ENCODE measurements at regions not wholly inside any gene's neighbourhood (a gene's known extent, or its start where the extent isn't known, plus 50 kb on each side); places are given as distances from the start of the nearest gene placed in this dataset.

DNA sequence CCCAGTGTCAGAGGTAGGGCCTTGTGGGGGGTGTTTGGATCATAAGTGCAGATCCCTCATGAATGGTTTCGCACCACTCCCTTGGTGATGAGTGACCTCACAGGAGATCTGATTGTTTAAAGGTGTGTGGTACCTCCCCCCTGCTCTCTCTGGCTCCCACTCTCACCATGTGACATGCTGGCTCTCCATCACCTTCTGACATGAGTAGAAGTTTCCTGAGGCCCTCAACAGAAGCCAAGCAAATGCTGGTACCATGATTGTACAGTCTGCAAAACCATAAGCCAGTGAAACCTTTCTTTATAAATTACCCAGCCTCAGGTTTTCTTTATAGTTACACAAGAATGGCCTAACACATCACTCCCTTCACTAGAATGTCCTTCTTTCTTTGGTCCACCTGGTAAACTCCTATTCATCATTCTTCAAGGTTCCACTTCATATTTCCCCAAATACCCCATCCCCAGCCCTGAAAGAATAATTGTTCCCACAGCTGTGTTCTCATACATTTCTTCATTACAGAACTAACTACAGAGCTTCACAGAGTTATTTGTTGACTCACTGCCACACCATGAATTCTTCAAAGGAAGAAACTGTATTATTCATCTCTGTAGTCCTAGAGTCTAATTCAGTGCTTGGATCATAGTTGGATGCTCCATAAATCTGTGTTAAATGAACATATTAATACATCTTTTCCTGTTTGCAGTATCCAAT, 81.2 kb upstream of the STK17B start:
- H3K4ac ChIP-seq (ENCODE audit: low read depth, low read length) = no peak overlapping the region
- Mint-ChIP-seq H3K9me3 (no peaks in the 10 kb centered on the region), H3K27ac (no peak overlapping the region; a peak in 1 of 7 replicates), H3K4me1 (no peaks in the 10 kb centered on the region), H3K27me3 (ENCODE audit: low read depth) (no peaks in the 10 kb centered on the region), H3K36me3 (ENCODE audit: insufficient read depth in 1 of 3, low read depth in 3 of 3) (peaks cover 0 to 2% (median 0%) of the 10 kb centered on the region in 3 experiments; a peak in 2 of 7 replicates), H3K4me3 (no peak overlapping the region)
- H3K18ac ChIP-seq (ENCODE audit: insufficient read length, low read depth, low read length) = no peak overlapping the region
- H3K27me3 ChIP-seq (ENCODE audit: insufficient read depth, low read length) = no peaks in the 10 kb centered on the region
- no peak overlapping the region for H2AK5ac ChIP-seq (ENCODE audit: insufficient read length, low read length)
- no peak overlapping the region for H3K14ac ChIP-seq (ENCODE audit: insufficient read depth, low read length)
- WGBS (ENCODE audit: extremely low coverage, insufficient read length, low lambda C conversion rate) = no CpG with 5 or more reads among the region's 1 CpG
- H4K5ac ChIP-seq (ENCODE audit: insufficient read length, low read depth, low read length) = no peak overlapping the region
- no peak overlapping the region for H3K56ac ChIP-seq (ENCODE audit: insufficient read length, low read depth, low read length)
- no peak overlapping the region for H3K9ac ChIP-seq (ENCODE audit: extremely low read depth, insufficient read length, low read length)
- no peak overlapping the region for H2BK12ac ChIP-seq (ENCODE audit: insufficient read length, low read depth, low read length)
- H2AFZ ChIP-seq (ENCODE audit: low read length) = no peak overlapping the region
- H3K27ac ChIP-seq (ENCODE audit: insufficient read length, low read depth, low read length) = no peak overlapping the region
- H2BK15ac ChIP-seq (ENCODE audit: low read depth, low read length) = no peak overlapping the region
- H3K79me1 ChIP-seq (ENCODE audit: insufficient read depth, low read depth, low read length, poor library complexity, severe bottlenecking) = no peaks in the 10 kb centered on the region
- no peak overlapping the region for H3K4me2 ChIP-seq (ENCODE audit: insufficient read depth, insufficient read length, low read length)
- no peak overlapping the region for H4K8ac ChIP-seq (replicated peaks; ENCODE audit: insufficient read length, low read depth, low read length)
- TF ChIP-seq CTCF (conservative IDR thresholded peaks at IDR 0.05) = no peak
- H4K20me1 ChIP-seq (ENCODE audit: control insufficient read depth, insufficient read depth, insufficient read length) = no peaks in the 10 kb centered on the region
- no peak overlapping the region for H3K23ac ChIP-seq (ENCODE audit: insufficient read length, low read depth, low read length)
- DNase-seq = no peak
- H3T11ph ChIP-seq (ENCODE audit: low read length) = no peak overlapping the region
- no peak overlapping the region for H2BK120ac ChIP-seq (ENCODE audit: low read depth, low read length, poor library complexity, severe bottlenecking)
- no peak overlapping the region for H2BK5ac ChIP-seq (ENCODE audit: insufficient read length, low read length)
- H3K4me1 ChIP-seq (ENCODE audit: insufficient read depth, low read length) = no peaks in the 10 kb centered on the region
- no peaks in the 10 kb centered on the region for H3K9me3 ChIP-seq (ENCODE audit: control insufficient read depth, low read depth, low read length)
- no peak overlapping the region for H2BK20ac ChIP-seq (ENCODE audit: low read depth, low read length, poor library complexity, severe bottlenecking)
- H3K23me2 ChIP-seq (ENCODE audit: insufficient read length, low read depth, low read length, poor library complexity, severe bottlenecking) = no peaks in the 10 kb centered on the region
- no peak overlapping the region for H4K91ac ChIP-seq (ENCODE audit: insufficient read length, low read depth, low read length)
- H3K79me2 ChIP-seq (ENCODE audit: insufficient read depth, low read length) = no peaks in the 10 kb centered on the region

Data from H9 (cell line).